Neural crest cell (in vitro differentiated cells): ENCODE measurements at regions not wholly inside any gene's neighbourhood (a gene's known extent, or its start where the extent isn't known, plus 50 kb on each side); places are given as distances from the start of the nearest gene placed in this dataset.

Experiments
- DNase-seq: peaks from one replicate; pipeline ENCODE4 v3.0.0; 2021; ENCODE audit warnings: low read depth, mixed read lengths, low spot score
- H3K27ac Mint-ChIP-seq: one replicate; pipeline ENCODE4 v1.8.0; 2021; ENCODE audit warnings: mild to moderate bottlenecking, mixed read lengths; ENCODE audit not compliant: unreplicated experiment
- H3K27me3 Mint-ChIP-seq: 2 replicates; pipeline ENCODE4 v1.8.0; 2021; ENCODE audit warnings: low read depth, mild to moderate bottlenecking, mixed read lengths
- H3K36me3 Mint-ChIP-seq: 2 replicates; pipeline ENCODE4 v1.8.0; 2021; ENCODE audit warnings: low read depth, mild to moderate bottlenecking, mixed read lengths
- H3K4me1 Mint-ChIP-seq: 2 replicates; pipeline ENCODE4 v1.8.0; 2021; ENCODE audit warnings: mixed read lengths
- H3K4me3 Mint-ChIP-seq: one replicate; pipeline ENCODE4 v1.8.0; 2021; ENCODE audit warnings: mild to moderate bottlenecking, mixed read lengths
- H3K9me3 Mint-ChIP-seq: 2 replicates; pipeline ENCODE4 v1.8.0; 2021; ENCODE audit warnings: mixed read lengths
- TF ChIP-seq, protein P1 (sequence below): fragments of 200-600 bp; sonication (generic); conservative IDR thresholded peaks from 2 replicates; pipeline ENCODE4 v1.5.0; 2021; ENCODE audit warnings: antibody characterized with exemption, mild to moderate bottlenecking

GRCh38 chr2:217305882-217306281, 446.0 kb upstream of the TNP1 start:
- H3K36me3 Mint-ChIP-seq, result peaks cover 9% of the 10 kb centered on the region

DNA sequence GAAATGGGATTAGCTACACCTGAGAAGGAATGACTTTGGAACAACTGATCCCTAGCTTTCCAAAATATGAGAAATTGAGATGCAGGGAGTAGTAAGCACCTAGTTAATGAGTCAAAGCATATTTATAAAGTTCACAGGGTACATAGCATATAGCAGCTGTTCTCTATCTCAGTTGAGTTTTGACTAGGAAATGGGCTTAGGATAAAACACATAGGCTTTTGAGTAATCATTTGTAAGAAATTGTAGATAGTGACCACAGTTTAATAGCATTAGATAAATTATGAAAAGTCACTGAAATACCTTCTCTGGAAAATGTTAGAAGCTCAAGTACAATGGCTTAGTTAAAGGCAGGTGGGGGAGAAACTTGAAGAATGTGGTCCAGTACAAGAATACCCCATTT, 444.7 kb upstream of the TNP1 start:
- Mint-ChIP-seq H3K27me3 (no peaks in the 10 kb centered on the region), H3K4me3 (no peak overlapping the region), H3K27ac (no peak overlapping the region), H3K36me3 (peaks cover 5% of the 10 kb centered on the region), H3K4me1 (no peaks in the 10 kb centered on the region), H3K9me3 (peaks cover 6% of the 10 kb centered on the region)
- no peak for DNase-seq
- TF ChIP-seq, protein P1, sequence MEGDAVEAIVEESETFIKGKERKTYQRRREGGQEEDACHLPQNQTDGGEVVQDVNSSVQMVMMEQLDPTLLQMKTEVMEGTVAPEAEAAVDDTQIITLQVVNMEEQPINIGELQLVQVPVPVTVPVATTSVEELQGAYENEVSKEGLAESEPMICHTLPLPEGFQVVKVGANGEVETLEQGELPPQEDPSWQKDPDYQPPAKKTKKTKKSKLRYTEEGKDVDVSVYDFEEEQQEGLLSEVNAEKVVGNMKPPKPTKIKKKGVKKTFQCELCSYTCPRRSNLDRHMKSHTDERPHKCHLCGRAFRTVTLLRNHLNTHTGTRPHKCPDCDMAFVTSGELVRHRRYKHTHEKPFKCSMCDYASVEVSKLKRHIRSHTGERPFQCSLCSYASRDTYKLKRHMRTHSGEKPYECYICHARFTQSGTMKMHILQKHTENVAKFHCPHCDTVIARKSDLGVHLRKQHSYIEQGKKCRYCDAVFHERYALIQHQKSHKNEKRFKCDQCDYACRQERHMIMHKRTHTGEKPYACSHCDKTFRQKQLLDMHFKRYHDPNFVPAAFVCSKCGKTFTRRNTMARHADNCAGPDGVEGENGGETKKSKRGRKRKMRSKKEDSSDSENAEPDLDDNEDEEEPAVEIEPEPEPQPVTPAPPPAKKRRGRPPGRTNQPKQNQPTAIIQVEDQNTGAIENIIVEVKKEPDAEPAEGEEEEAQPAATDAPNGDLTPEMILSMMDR, result no peak

More at GRCh38 chr2:217305882-217306281, 446.0 kb upstream of the TNP1 start:
- Mint-ChIP-seq H3K4me1 (no peaks in the 10 kb centered on the region), H3K27me3 (no peaks in the 10 kb centered on the region), H3K4me3 (no peak overlapping the region), H3K27ac (no peak overlapping the region), H3K9me3 (peaks cover 10% of the 10 kb centered on the region)
- TF ChIP-seq, protein P1, result no peak
- DNase-seq, result no peak

- no peaks in the 10 kb centered on the region for H3K27me3 Mint-ChIP-seq
Measured at GRCh38 chr2:217302856-217303255, 443.0 kb upstream of the TNP1 start.

DNA sequence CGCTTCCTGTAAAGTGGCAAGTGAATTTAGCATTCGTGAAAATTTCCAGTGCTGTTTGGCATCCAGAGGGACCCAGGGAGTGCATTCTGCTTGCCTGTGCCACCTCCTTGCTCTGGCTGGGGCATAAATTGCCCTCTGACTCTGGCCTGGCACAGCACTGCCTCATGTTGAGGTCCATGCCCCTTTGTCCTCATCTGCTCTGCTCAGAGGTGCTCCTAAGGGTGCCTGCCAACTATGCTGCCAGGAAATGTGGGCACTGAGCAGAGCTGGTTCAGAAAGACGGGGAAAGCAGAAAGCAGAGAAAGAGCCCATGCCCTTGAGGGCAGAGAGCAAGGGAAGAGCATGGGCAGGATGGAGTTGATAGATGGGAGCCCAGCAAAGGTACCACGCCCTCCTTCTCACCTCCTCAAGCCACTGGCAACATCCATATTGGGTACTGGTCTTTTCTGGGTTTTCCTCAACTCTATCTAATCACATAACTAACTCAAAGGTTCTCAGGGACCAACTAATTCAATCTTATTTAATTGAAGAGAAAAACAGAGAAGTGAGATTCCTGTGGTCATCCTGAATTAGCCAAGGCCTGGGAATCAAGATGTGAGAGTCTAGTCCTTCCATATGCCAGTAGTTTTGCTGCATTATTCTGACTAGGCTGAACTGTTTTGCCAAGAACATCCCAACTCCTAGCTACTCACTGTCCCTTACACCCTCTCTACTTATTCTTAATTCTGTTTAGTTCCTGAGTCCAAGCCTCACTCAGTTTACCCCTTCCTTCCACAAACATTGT, 441.5 kb upstream of the TNP1 start:
- H3K27me3 Mint-ChIP-seq, result no peaks in the 10 kb centered on the region
- TF ChIP-seq, protein P1, result no peak
- H3K4me3 Mint-ChIP-seq, result no peak overlapping the region
- no peak for DNase-seq
- peaks cover 8% of the 10 kb centered on the region for H3K36me3 Mint-ChIP-seq
- no peak overlapping the region for H3K27ac Mint-ChIP-seq
- H3K9me3 Mint-ChIP-seq, result peaks cover 7% of the 10 kb centered on the region
- H3K4me1 Mint-ChIP-seq, result no peaks in the 10 kb centered on the region

More at GRCh38 chr2:217302856-217303255, 443.0 kb upstream of the TNP1 start:
- TF ChIP-seq, protein P1, result no peak
- no peaks in the 10 kb centered on the region for H3K9me3 Mint-ChIP-seq
- H3K4me1 Mint-ChIP-seq, result no peaks in the 10 kb centered on the region
- no peak overlapping the region for H3K27ac Mint-ChIP-seq
- DNase-seq, result no peak
- H3K36me3 Mint-ChIP-seq, result no peaks in the 10 kb centered on the region
- no peak overlapping the region for H3K4me3 Mint-ChIP-seq

- H3K4me3 Mint-ChIP-seq, result no peak overlapping the region
- H3K27me3 Mint-ChIP-seq, result no peaks in the 10 kb centered on the region
- H3K4me1 Mint-ChIP-seq, result no peaks in the 10 kb centered on the region
- H3K9me3 Mint-ChIP-seq, result peaks cover 7% of the 10 kb centered on the region
- DNase-seq, result no peak
- TF ChIP-seq, protein P1, result no peak
- no peak overlapping the region for H3K27ac Mint-ChIP-seq
- H3K36me3 Mint-ChIP-seq, result peaks cover 12% of the 10 kb centered on the region
Measured at GRCh38 chr2:217299590-217299989, 439.7 kb upstream of the TNP1 start.
